DMS153 treated with DMSO at 0.1 percent for 48 hours (cell line): ENCODE measurements at regions not wholly inside any gene's neighbourhood (a gene's known extent, or its start where the extent isn't known, plus 50 kb on each side); places are given as distances from the start of the nearest gene placed in this dataset.
"Not testable (repeated sequence)": the region's sequence is repeated elsewhere in the genome, so short reads cannot be mapped to it uniquely, and the experiment has no call there.

Experiments used
- DNase-seq: peaks from one replicate; lab custom pipeline; 2025; ENCODE audit not compliant: unreplicated experiment; lab: John Stamatoyannopoulos, UW

DNA sequence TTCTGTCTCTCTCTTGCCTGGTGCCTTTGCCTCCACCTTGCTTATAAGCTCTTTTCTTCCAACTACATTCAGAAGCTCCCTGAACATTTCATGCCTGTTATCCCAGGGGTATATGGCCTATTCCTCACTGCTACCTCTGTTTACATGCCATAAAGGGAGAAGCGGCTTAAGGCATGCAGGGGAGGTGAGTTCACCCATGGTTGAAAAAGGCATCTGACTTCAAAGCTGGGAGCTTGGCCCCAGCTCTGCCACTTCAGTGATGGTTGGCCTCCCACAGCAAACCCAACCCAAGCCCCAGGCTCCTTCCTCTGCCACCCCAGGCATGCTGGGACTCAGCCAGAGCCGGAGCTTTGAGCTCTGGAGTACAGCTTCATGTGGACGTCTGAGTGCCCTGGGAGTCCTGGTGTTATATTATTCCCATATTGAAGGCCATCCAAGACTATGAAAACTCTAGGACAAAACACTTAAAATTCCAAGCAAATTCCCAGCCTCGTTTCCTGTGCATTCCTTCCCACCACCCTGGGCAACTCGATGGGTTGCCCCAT lies 468.6 kb upstream of the ZMIZ1 start:
- no peak for DNase-seq

- DNase-seq = no peak
Measured at GRCh38 chr10:78600740-78601139, 468.0 kb upstream of the ZMIZ1 start.

DNA sequence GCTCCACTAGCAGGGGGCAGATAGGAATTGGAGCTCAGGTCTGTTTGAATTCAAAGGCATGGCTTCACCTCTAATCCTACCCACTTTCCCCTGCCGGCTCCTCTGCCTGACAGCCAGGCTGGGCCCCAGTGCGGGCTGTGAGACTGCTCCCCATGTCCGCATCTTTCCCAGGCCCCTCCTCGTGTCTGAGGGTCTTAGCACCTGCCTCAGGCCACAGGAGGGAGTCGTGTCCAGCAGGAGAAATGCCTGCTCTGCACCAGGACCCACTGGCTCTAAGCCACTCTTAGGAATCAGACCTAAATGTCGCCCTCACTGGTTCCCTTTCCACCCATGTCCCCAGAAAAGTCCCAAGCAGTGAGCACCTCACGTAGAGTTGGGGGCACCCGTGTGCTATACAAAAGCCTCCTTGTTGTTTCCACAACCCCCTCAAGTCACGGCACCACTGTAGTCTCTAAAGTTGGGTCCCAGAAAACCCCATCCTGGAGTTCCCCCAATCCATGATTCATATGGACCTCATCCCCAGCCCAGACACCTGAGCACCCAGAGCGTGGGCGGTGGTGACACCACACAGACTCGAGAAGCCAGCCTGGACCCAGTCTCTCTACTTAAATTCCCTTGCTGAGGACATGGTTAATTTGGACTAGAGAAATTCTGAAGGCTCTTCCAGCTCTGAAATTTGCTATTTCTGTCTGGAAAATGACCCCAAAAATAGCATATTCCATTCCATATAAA lies 466.4 kb upstream of the ZMIZ1 start:
- DNase-seq = no peak

- no peak for DNase-seq
Measured at GRCh38 chr10:78604286-78604685, 464.5 kb upstream of the ZMIZ1 start.

GRCh38 chr10:78604721-78605120 lies 464.0 kb upstream of the ZMIZ1 start:
- DNase-seq = no peak

GRCh38 chr10:78605800-78606350 lies 462.9 kb upstream of the ZMIZ1 start:
- DNase-seq = no peak

- DNase-seq = not testable (repeated sequence)
Measured at GRCh38 chr10:78606766-78607165, 462.0 kb upstream of the ZMIZ1 start.

GRCh38 chr10:78609976-78610375 lies 458.8 kb upstream of the ZMIZ1 start:
- DNase-seq = no peak

- no peak for DNase-seq
Measured at GRCh38 chr10:78613132-78613531, 455.6 kb upstream of the ZMIZ1 start.

DNA sequence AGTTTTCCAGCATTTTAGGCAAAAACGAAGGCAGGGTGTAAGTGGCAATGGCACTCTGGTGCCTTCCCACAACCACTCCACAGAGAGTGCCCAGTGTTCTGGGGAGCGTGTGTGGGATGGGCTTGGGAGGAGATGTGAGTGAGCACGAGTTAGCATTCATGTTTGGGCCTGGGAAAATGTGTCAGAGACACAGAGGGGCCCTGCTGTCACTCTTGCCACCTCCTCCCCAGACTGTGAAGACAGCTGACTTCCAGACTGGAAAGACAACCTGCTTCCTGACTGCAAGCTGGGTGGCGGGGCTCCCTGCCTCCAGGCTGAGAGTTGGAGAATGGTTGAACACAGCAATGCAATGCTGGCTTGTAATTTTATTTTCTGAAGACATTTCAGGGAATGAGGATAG lies 454.5 kb upstream of the ZMIZ1 start:
- DNase-seq = no peak

GRCh38 chr10:78614744-78615143 lies 454.0 kb upstream of the ZMIZ1 start:
- DNase-seq = no peak

DNA sequence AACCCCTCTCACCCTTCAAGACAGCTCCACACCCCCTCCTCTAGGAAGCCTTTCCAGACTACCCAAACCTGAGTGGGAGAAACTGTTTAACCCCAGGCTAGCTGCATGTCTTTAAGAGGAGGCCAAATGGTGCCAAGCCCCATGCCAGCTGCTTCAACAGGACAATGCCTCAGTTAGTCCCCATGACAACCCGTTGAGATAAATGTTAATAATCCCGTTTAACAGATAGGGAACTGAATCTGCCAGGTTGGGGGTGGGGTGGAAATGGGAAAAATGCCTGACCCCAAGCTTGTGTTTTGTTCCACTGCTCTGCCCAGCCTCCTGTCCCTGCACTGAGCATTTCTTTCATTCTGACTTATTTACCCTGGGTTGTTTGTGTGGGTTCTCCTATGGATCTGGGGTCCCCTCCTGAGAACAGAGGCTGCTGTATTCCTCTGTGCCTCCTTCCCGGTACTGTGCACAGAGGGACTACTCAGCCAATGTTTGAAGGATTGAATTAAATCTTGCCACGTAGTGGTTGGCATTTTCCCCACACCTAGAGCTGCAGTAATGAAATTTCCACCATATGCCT lies 452.6 kb upstream of the ZMIZ1 start:
- DNase-seq = no peak

GRCh38 chr10:78617115-78617514 lies 451.7 kb upstream of the ZMIZ1 start:
- DNase-seq = no peak

DNA sequence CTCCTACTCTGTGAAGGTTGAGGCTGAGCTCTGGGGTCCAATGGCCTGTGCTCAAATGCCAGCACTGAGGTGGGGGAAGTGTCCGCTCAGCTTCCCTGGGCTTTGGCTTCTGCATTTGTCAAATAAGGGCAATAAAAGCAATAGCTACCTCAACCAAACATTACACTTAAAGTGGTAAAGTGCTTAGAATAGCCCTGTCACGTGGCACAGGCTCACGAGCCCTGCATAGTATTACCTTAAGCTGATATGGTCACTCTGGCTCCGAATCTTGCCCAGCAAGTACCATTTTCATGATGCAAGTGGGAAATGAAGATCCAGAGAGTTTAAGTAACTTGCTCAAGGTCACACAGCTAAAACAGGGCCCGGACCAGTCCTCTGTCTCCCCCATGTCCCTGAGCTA lies 451.1 kb upstream of the ZMIZ1 start:
- DNase-seq = no peak

DNA sequence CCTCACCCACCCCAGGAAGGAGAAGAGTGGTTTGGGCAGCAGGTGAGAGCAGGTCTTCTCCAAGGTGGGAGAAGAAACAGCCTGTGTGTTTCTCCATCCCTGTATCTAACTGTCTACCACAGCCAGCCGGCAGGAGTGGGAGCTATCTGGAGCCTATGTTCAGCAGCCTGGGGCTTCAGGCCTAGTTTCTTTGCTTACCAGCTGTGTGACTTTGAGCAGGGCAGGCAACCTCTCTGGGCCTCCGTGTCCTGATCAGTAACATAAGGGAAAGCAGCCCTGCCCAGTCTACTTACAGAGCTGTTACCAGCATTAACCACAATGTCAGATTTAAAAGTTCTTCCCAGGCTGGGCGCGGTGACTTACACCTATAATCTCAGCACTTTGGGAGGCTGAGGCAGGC lies 450.7 kb upstream of the ZMIZ1 start:
- no peak for DNase-seq

- DNase-seq = no peak
Measured at GRCh38 chr10:78619115-78619851, 449.5 kb upstream of the ZMIZ1 start.

DNA sequence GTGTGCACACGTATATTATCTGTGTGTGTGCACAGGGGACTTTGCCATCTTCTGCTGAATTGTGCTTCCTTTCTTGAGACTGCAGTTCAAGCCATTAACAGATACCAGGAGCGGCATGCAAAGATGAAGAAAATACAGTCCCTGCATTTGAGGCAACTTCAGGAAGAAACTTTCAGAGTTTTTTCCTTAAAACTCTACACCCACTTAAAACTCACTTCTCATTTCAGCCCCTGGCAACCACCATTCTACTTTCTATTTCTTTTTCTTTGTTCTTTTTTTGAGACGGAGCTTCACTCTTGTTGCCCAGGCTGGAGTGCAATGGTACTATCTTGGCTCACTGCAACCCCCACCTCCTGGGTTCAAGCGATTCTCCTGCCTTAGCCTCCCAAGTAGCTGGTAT lies 448.9 kb upstream of the ZMIZ1 start:
- DNase-seq = no peak

- peak; percentile 60 for DNase-seq
Measured at GRCh38 chr10:78620985-78621799, 447.6 kb upstream of the ZMIZ1 start.

- peak; percentile 30 for DNase-seq
Measured at GRCh38 chr10:78623578-78624215, 445.1 kb upstream of the ZMIZ1 start.

GRCh38 chr10:78624791-78625190 lies 444.0 kb upstream of the ZMIZ1 start:
- DNase-seq = no peak
